ENCODE measurements at regions not wholly inside any gene's neighbourhood (a gene's known extent, or its start where the extent isn't known, plus 50 kb on each side); places are given as distances from the start of the nearest gene placed in this dataset.
"Not testable (repeated sequence)": the region's sequence is repeated elsewhere in the genome, so short reads cannot be mapped to it uniquely, and the experiment has no call there.

GRCh38 chr6:147970970-147971369 is 371.7 kb upstream of the SASH1 start:
- ATAC-seq (no peak), DNase-seq (ENCODE audit: low spot score in 2 of 2) (no peak)
- H3K36me3 Mint-ChIP-seq, result no peaks in the 10 kb centered on the region
- no peak overlapping the region for H3K27ac Mint-ChIP-seq
- peaks cover 0 to 3% of the 10 kb centered on the region in 2 donors for H3K9me3 Mint-ChIP-seq

GRCh38 chr6:147972448-147972847 is 370.2 kb upstream of the SASH1 start:
- H3K9me3 Mint-ChIP-seq, result peaks cover 0 to 3% of the 10 kb centered on the region in 2 donors
- DNase-seq (ENCODE audit: low spot score in 2 of 2) (no peak), ATAC-seq (no peak)
- H3K27ac Mint-ChIP-seq, result no peak overlapping the region
- H3K36me3 Mint-ChIP-seq, result no peaks in the 10 kb centered on the region

- no peak for ATAC-seq
- no peak for DNase-seq (ENCODE audit: low spot score in 2 of 2)
- Mint-ChIP-seq H3K9me3 (no peaks in the 10 kb centered on the region), H3K27ac (no peak overlapping the region), H3K36me3 (no peaks in the 10 kb centered on the region)
These were observed 368.8 kb upstream of the SASH1 start for GRCh38 chr6:147973806-147974205.

- DNase-seq (ENCODE audit: low spot score in 2 of 2) (no peak), ATAC-seq (no peak)
- H3K36me3 Mint-ChIP-seq, result no peaks in the 10 kb centered on the region
- H3K27ac Mint-ChIP-seq, result no peak overlapping the region
- H3K9me3 Mint-ChIP-seq, result no peaks in the 10 kb centered on the region
These were observed 368.3 kb upstream of the SASH1 start for GRCh38 chr6:147974376-147974775.

GRCh38 chr6:147977851-147978465 is 364.7 kb upstream of the SASH1 start:
- Mint-ChIP-seq H3K9me3 (no peaks in the 10 kb centered on the region), H3K27ac (no peak overlapping the region), H3K36me3 (no peaks in the 10 kb centered on the region)
- DNase-seq (ENCODE audit: low spot score in 2 of 2), result no peak
- no peak for ATAC-seq

- no peak overlapping the region for H3K27ac Mint-ChIP-seq
- no peaks in the 10 kb centered on the region for H3K36me3 Mint-ChIP-seq
- DNase-seq (ENCODE audit: low spot score in 2 of 2), result no peak
These were observed 362.7 kb upstream of the SASH1 start for GRCh38 chr6:147979966-147980365.

GRCh38 chr6:147983581-147984366 is 358.9 kb upstream of the SASH1 start:
- H3K27ac Mint-ChIP-seq, result no peak overlapping the region
- peaks cover 0 to 10% of the 10 kb centered on the region in 2 donors for H3K9me3 Mint-ChIP-seq
- no peaks in the 10 kb centered on the region for H3K36me3 Mint-ChIP-seq
- ATAC-seq, result no peak
- DNase-seq (ENCODE audit: low spot score in 2 of 2), result no peak

More at GRCh38 chr6:147979966-147980365, 362.7 kb upstream of the SASH1 start:
- no peak for ATAC-seq
- no peaks in the 10 kb centered on the region for H3K9me3 Mint-ChIP-seq

- H3K27ac Mint-ChIP-seq, result no peak overlapping the region
- peaks cover 0 to 10% of the 10 kb centered on the region in 2 donors for H3K9me3 Mint-ChIP-seq
- H3K36me3 Mint-ChIP-seq, result no peaks in the 10 kb centered on the region
- ATAC-seq (no peak), DNase-seq (ENCODE audit: low spot score in 2 of 2) (no peak)
These were observed 355.8 kb upstream of the SASH1 start for GRCh38 chr6:147986846-147987245.

GRCh38 chr6:147990159-147990558 is 352.5 kb upstream of the SASH1 start:
- ATAC-seq (no peak), DNase-seq (ENCODE audit: low spot score in 2 of 2) (no peak)
- Mint-ChIP-seq H3K9me3 (peaks cover 0 to 10% of the 10 kb centered on the region in 2 donors), H3K27ac (no peak overlapping the region), H3K36me3 (no peaks in the 10 kb centered on the region)

- DNase-seq (ENCODE audit: low spot score in 2 of 2) (no peak), ATAC-seq (no peak)
- Mint-ChIP-seq H3K36me3 (no peaks in the 10 kb centered on the region), H3K9me3 (peaks cover 0 to 4% of the 10 kb centered on the region in 2 donors), H3K27ac (no peak overlapping the region)
These were observed 350.7 kb upstream of the SASH1 start for GRCh38 chr6:147991961-147992360.

GRCh38 chr6:147999001-147999540 is 343.6 kb upstream of the SASH1 start:
- Mint-ChIP-seq H3K36me3 (no peaks in the 10 kb centered on the region), H3K9me3 (peaks cover 9 to 12% of the 10 kb centered on the region in 2 donors), H3K27ac (no peak overlapping the region)
- DNase-seq (ENCODE audit: low spot score in 2 of 2) (no peak), ATAC-seq (no peak)

GRCh38 chr6:148001844-148002642 is 340.6 kb upstream of the SASH1 start:
- Mint-ChIP-seq H3K9me3 (peaks cover 12 to 20% of the 10 kb centered on the region in 2 donors), H3K36me3 (peaks cover 0 to 4% of the 10 kb centered on the region in 2 donors), H3K27ac (no peak overlapping the region)
- DNase-seq (ENCODE audit: low spot score in 2 of 2), result no peak
- ATAC-seq, result no peak

- H3K36me3 Mint-ChIP-seq, result peaks cover 0 to 4% of the 10 kb centered on the region in 2 donors
- H3K9me3 Mint-ChIP-seq, result peaks cover 12 to 15% of the 10 kb centered on the region in 2 donors
- ATAC-seq (no peak), DNase-seq (ENCODE audit: low spot score in 2 of 2) (no peak)
- H3K27ac Mint-ChIP-seq, result no peak overlapping the region
These were observed 338.0 kb upstream of the SASH1 start for GRCh38 chr6:148004651-148005050.

GRCh38 chr6:148005806-148006205 is 336.8 kb upstream of the SASH1 start:
- H3K27ac Mint-ChIP-seq, result no peak overlapping the region
- no peak for DNase-seq (ENCODE audit: low spot score in 2 of 2)
- ATAC-seq, result no peak
- peaks cover 12 to 16% of the 10 kb centered on the region in 2 donors for H3K9me3 Mint-ChIP-seq
- peaks cover 0 to 4% of the 10 kb centered on the region in 2 donors for H3K36me3 Mint-ChIP-seq

GRCh38 chr6:148010516-148010915 is 332.1 kb upstream of the SASH1 start:
- H3K9me3 Mint-ChIP-seq, result peaks cover 19 to 25% of the 10 kb centered on the region in 2 donors
- DNase-seq (ENCODE audit: low spot score in 2 of 2); H3K36me3 Mint-ChIP-seq; ATAC-seq; H3K27ac Mint-ChIP-seq: not testable (repeated sequence)

- no peak for ATAC-seq
- H3K36me3 Mint-ChIP-seq, result no peaks in the 10 kb centered on the region
- peaks cover 18 to 20% of the 10 kb centered on the region in 2 donors for H3K9me3 Mint-ChIP-seq
- DNase-seq (ENCODE audit: low spot score in 2 of 2), result no peak
- H3K27ac Mint-ChIP-seq, result no peak overlapping the region
These were observed 326.6 kb upstream of the SASH1 start for GRCh38 chr6:148016013-148016412.

GRCh38 chr6:148021165-148021564 is 321.5 kb upstream of the SASH1 start:
- peaks cover 15 to 23% of the 10 kb centered on the region in 2 donors for H3K9me3 Mint-ChIP-seq
- H3K36me3 Mint-ChIP-seq, result no peaks in the 10 kb centered on the region
- no peak for ATAC-seq
- no peak for DNase-seq (ENCODE audit: low spot score in 2 of 2)
- H3K27ac Mint-ChIP-seq, result no peak overlapping the region

Measured in activated naive CD4-positive, alpha-beta T cell treated with anti-CD3 and anti-CD28 coated beads, Interleukin-2, amount 50 U/mL, for 72 hours (primary cell).